Suppressor macrophage treated with lipopolysaccharide for 4 hours (primary cell): ENCODE measurements at regions not wholly inside any gene's neighbourhood (a gene's known extent, or its start where the extent isn't known, plus 50 kb on each side); places are given as distances from the start of the nearest gene placed in this dataset.

Experiments
- DNase-seq: peaks from one replicate; pipeline ENCODE4 v3.0.0-alpha.2; 2020

DNA sequence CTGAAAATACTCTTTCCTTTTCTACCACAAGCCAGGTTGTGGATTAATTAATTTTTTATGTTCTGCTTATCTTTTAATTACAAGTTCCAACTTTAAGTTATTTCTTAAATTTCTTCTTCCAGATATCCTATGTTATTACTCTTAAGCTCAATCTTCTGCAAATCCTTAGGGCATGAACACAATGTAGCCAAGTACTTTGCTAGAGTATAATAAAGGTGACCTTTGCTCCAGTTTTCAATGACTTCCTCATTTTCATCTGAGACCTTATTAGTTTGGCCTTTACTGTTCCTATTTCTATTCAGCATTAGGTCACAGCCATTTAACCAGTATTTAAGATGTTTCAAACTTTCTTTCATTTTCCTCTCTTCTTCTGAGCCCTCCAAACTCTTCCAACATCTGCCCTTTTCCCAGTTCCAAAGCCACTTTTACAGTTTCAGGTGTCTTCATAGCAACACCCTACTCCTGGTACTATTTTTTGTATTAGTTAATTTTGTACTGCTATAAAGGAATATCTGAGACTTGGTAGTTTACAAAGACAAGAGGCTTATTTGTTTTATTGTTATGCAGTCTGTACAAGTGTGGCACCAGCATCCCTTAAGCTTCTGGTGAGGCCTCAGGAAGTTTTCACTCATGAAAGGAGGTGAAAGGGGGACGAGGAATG is 886.2 kb upstream of the GHITM start:
- no peak for DNase-seq

GRCh38 chr10:83254698-83255097 is 884.6 kb upstream of the GHITM start:
- DNase-seq: no peak

- DNase-seq: no peak
These were observed 876.9 kb upstream of the GHITM start for GRCh38 chr10:83262434-83262833.

- DNase-seq: no peak
These were observed 866.5 kb upstream of the GHITM start for GRCh38 chr10:83272666-83273434.

DNA sequence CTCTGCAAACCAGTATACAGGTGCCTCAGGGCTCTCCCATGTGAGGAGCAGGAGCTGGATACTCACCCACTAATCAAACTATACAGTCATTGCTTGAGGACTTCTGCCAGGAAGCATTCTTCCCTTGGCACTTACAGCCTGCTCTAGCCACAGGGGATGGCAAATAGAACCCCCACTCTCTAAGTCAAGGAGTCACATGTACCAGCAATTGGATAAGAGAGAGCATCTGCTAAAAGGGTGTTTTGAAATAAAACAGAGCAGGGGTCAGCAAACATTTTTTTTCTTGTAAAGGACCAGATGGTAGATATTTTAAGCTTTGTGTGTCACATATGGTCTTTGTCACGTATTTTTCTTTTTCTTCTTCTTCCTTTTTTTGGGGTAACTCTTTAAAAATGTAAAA is 865.2 kb upstream of the GHITM start:
- DNase-seq: no peak

DNA sequence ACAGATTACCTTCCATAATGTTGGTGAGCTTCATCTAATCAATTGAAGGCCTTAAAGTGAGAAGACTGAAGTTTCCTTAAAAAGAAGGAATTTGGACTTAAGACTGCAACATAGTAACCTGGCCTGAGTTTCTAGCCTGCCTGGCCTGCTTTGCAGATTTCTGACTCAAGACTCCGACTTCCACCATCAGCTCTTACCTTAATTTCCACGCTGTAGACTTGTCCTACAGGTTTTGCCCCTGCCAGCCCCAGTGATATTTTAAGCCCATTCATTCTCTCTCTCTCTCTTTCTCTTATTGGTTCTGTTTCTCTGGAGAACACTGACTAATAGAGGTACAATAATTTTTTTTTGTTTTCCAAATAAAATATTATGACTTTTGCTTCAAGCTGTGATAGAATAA is 862.3 kb upstream of the GHITM start:
- DNase-seq: no peak

DNA sequence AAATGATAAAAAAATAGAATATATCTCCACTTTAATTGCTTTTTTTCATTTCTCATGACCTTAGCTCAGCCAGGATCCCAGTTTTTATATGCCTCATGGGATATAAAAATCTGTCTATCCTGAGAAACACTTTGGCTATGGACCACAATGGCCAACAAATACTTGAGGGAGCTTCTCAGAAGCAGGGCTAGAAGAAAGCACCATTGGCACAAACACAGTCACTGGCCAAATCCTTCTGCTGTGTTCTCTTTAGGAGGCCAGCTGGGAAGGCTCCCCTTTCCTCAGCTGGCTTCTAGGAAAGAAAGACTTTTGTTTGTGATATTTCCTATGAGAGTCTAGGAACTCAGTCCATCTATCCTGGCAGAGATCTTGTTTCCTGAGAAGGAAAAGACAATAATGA is 856.2 kb upstream of the GHITM start:
- DNase-seq: no peak

GRCh38 chr10:83287374-83287773 is 851.9 kb upstream of the GHITM start:
- DNase-seq: no peak

DNA sequence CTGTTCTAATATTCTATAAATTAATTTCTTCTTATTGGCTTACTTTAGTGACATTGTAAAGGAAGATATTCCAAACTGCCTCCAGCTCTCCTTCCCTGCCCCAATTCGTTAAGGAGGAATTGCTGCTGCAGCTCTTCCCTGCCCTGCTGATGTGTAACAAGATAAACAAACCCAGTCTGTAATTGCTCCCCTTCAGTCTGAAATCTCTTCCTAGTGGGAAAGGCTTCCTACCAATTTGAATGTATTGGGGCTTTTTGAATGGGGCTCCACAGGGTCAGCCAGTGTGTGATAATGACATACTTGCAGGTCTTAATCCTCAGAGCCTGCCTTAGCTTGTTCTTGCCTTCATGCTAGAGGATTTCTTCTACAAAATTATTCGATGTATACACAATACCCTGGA is 849.9 kb upstream of the GHITM start:
- DNase-seq: no peak

- no peak for DNase-seq
These were observed 849.4 kb upstream of the GHITM start for GRCh38 chr10:83289948-83290347.

- DNase-seq: no peak
These were observed 837.6 kb upstream of the GHITM start for GRCh38 chr10:83301732-83302131.

- DNase-seq: no peak
These were observed 836.7 kb upstream of the GHITM start for GRCh38 chr10:83302623-83303022.

- DNase-seq: no peak
These were observed 828.6 kb upstream of the GHITM start for GRCh38 chr10:83310688-83311087.

DNA sequence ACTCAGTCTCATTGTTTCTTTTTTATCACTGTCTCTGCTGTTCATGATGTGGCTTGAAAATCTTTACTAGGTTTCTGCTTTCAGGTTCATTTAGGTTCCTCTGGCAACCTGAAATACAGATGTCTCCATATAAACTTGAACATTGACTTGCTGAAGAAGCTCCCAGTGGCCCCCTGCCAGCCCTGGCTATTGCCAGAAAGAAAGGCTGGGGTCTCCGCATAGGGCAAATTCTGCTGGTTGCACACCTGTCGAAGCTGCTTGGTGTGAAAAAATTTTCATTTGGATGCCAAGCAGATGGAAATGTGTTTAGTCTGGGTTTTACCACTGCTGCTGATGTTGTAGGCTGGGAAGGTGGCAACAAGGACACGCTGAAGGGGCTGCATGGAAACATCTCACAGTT is 826.7 kb upstream of the GHITM start:
- DNase-seq: no peak

GRCh38 chr10:83332690-83333089 is 806.6 kb upstream of the GHITM start:
- no peak for DNase-seq

GRCh38 chr10:83333566-83333965 is 805.7 kb upstream of the GHITM start:
- no peak for DNase-seq

GRCh38 chr10:83343676-83344075 is 795.6 kb upstream of the GHITM start:
- DNase-seq: no peak

DNA sequence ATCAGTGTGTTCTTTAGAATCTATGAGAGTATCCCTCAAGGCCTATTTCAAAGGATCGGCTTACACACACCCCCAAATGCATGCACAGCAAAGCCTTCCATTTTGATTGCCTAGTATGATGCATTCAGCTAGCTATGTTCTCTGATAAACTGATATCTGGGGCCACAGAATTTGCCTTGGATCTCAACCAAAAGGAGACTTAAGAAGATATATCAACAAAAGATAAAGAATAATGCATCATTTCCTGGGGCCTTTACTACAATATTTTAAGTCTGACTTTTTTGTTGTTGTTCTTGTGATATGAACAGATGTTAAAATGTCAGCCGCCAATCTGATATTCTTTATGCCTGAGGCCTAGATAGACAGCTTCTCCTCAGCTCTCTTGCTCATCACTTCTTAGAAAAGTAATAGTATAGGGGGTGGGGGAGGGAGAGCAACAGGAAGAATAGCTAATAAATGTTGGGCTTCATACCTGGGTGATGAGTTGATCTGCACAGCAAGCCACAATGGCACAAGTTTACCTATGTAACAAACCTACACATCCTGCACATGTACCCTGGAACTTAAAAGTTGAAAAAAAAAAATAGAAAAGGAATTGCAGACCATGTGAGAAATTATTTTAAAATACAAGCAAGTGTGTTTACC is 792.9 kb upstream of the GHITM start:
- no peak for DNase-seq

- DNase-seq: no peak
These were observed 786.7 kb upstream of the GHITM start for GRCh38 chr10:83352588-83352987.

DNA sequence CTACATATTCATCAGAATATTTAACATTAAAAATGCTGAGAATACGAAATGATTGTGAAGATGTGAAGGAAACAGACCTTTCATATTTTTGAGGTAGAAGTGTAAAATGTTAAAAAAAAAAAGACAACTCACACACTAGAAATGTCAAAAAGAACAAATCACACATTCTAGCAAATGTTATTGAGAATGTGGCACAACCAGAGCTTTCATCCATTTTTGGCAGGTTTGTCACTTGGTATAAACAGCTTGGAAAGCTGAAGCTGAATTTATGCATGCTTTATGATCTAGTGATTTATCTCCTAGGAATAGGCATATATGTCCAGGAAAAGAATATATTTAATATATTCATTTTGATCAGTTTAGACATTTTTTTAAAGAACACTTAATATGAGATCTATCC is 784.9 kb upstream of the GHITM start:
- DNase-seq: no peak

- no peak for DNase-seq
These were observed 782.3 kb upstream of the GHITM start for GRCh38 chr10:83357004-83357403.

- DNase-seq: no peak
These were observed 781.7 kb upstream of the GHITM start for GRCh38 chr10:83357627-83358026.

DNA sequence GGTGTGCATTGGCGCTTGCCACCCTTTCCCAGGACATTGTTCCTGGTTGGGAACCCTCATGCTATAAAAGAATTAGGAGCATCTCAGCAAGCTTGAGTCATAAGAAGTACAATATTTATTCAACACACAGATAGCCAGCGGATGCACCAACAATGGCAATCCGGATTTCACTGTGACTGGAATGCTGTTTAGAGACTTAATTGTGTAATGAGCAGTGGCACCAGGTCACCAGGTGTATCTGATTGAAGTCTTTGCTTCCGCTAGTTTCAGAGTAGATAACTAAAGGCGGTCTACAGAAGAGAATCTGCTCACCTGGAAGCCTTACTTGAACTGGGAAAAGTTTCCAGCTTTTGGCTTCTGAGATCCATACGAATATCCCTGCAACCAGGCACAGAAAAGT is 772.3 kb upstream of the GHITM start:
- DNase-seq: no peak
